ENCODE measurements at regions not wholly inside any gene's neighbourhood (a gene's known extent, or its start where the extent isn't known, plus 50 kb on each side); places are given as distances from the start of the nearest gene placed in this dataset.

GRCh38 chr6:105603788-105604586, 201.1 kb upstream of the PREP start:
- DNase-seq = no peak
- in situ Hi-C loops (cut with HindIII; ENCODE audit: low pct_ligation_motif_present, low pct_unique_long_range_greater_than_20kb, low sequenced_read_pairs) = no loop called here

GRCh38 chr6:105601541-105602236, 198.8 kb upstream of the PREP start:
- in situ Hi-C loops (cut with HindIII; ENCODE audit: low pct_ligation_motif_present, low pct_unique_long_range_greater_than_20kb, low sequenced_read_pairs) = no loop called here
- DNase-seq = peak; percentile 60

GRCh38 chr6:105600336-105601260, 197.7 kb upstream of the PREP start:
- in situ Hi-C loops (cut with HindIII; ENCODE audit: low pct_ligation_motif_present, low pct_unique_long_range_greater_than_20kb, low sequenced_read_pairs) = no loop called here
- DNase-seq = no peak

- in situ Hi-C loops (cut with HindIII; ENCODE audit: low pct_ligation_motif_present, low pct_unique_long_range_greater_than_20kb, low sequenced_read_pairs) = no loop called here
Observed at GRCh38 chr6:105598264-105598663, 195.4 kb upstream of the PREP start.

GRCh38 chr6:105596284-105596755, 193.4 kb upstream of the PREP start:
- peak; percentile 92 for DNase-seq
- in situ Hi-C loops (cut with HindIII; ENCODE audit: low pct_ligation_motif_present, low pct_unique_long_range_greater_than_20kb, low sequenced_read_pairs) = no loop called here

More at GRCh38 chr6:105598264-105598663, 195.4 kb upstream of the PREP start:
- DNase-seq = no peak

- DNase-seq = peak; percentile 8
- in situ Hi-C loops (cut with HindIII; ENCODE audit: low pct_ligation_motif_present, low pct_unique_long_range_greater_than_20kb, low sequenced_read_pairs) = no loop called here
Observed at GRCh38 chr6:105595829-105596228, 192.9 kb upstream of the PREP start.

GRCh38 chr6:105594821-105595220, 191.9 kb upstream of the PREP start:
- DNase-seq = no peak
- in situ Hi-C loops (cut with HindIII; ENCODE audit: low pct_ligation_motif_present, low pct_unique_long_range_greater_than_20kb, low sequenced_read_pairs) = no loop called here

- no peak for DNase-seq
- in situ Hi-C loops (cut with HindIII; ENCODE audit: low pct_ligation_motif_present, low pct_unique_long_range_greater_than_20kb, low sequenced_read_pairs) = no loop called here
Observed at GRCh38 chr6:105593805-105594671, 191.2 kb upstream of the PREP start.

GRCh38 chr6:105593056-105593690, 190.3 kb upstream of the PREP start:
- in situ Hi-C loops (cut with HindIII; ENCODE audit: low pct_ligation_motif_present, low pct_unique_long_range_greater_than_20kb, low sequenced_read_pairs) = no loop called here
- DNase-seq = no peak

- DNase-seq = peak; percentile 17
- in situ Hi-C loops (cut with HindIII; ENCODE audit: low pct_ligation_motif_present, low pct_unique_long_range_greater_than_20kb, low sequenced_read_pairs) = no loop called here
Observed at GRCh38 chr6:105592329-105592728, 189.4 kb upstream of the PREP start.

GRCh38 chr6:105591053-105591452, 188.2 kb upstream of the PREP start:
- in situ Hi-C loops (cut with HindIII; ENCODE audit: low pct_ligation_motif_present, low pct_unique_long_range_greater_than_20kb, low sequenced_read_pairs) = no loop called here
- DNase-seq = no peak

- in situ Hi-C loops (cut with HindIII; ENCODE audit: low pct_ligation_motif_present, low pct_unique_long_range_greater_than_20kb, low sequenced_read_pairs) = no loop called here
- no peak for DNase-seq
Observed at GRCh38 chr6:105588123-105588710, 185.3 kb upstream of the PREP start.

- DNase-seq = no peak
- in situ Hi-C loops (cut with HindIII; ENCODE audit: low pct_ligation_motif_present, low pct_unique_long_range_greater_than_20kb, low sequenced_read_pairs) = no loop called here
Observed at GRCh38 chr6:105587349-105588122, 184.7 kb upstream of the PREP start.

GRCh38 chr6:105578179-105578707, 175.4 kb upstream of the PREP start:
- in situ Hi-C loops (cut with HindIII; ENCODE audit: low pct_ligation_motif_present, low pct_unique_long_range_greater_than_20kb, low sequenced_read_pairs) = no loop called here

GRCh38 chr6:105573556-105573955, 170.7 kb upstream of the PREP start:
- no peak for DNase-seq
- in situ Hi-C loops (cut with HindIII; ENCODE audit: low pct_ligation_motif_present, low pct_unique_long_range_greater_than_20kb, low sequenced_read_pairs) = no loop called here

More at GRCh38 chr6:105578179-105578707, 175.4 kb upstream of the PREP start:
- no peak for DNase-seq

- DNase-seq = no peak
- in situ Hi-C loops (cut with HindIII; ENCODE audit: low pct_ligation_motif_present, low pct_unique_long_range_greater_than_20kb, low sequenced_read_pairs) = no loop called here
Observed at GRCh38 chr6:105573138-105573537, 170.3 kb upstream of the PREP start.
